ENCODE measurements at regions not wholly inside any gene's neighbourhood (a gene's known extent, or its start where the extent isn't known, plus 50 kb on each side); places are given as distances from the start of the nearest gene placed in this dataset.

GRCh38 chr5:159402856-159403255 is 72.6 kb upstream of the IL12B start:
- Histone ChIP-seq H3K9me1 (replicated peaks; ENCODE audit: control insufficient read depth, extremely low read depth, insufficient read depth, low read length) (no peaks in the 10 kb centered on the region), H3K79me2 (ENCODE audit: control insufficient read depth, insufficient read depth, low read length) (no peaks in the 10 kb centered on the region), H3K27me3 (ENCODE audit: control insufficient read depth in 2 of 2, insufficient read depth in 2 of 2, low read length in 2 of 2) (no peaks in the 10 kb centered on the region), H2AFZ (ENCODE audit: low read depth, low read length) (no peak overlapping the region), H3K36me3 (ENCODE audit: control insufficient read depth in 2 of 2, extremely low read depth in 1 of 2, insufficient read depth in 2 of 2, low read length in 2 of 2) (no peaks in the 10 kb centered on the region), H3K4me2 (ENCODE audit: insufficient read depth, low read length) (no peak overlapping the region), H3K4me1 (ENCODE audit: control insufficient read depth, extremely low read depth, insufficient read depth, low read length) (no peaks in the 10 kb centered on the region), H4K20me1 (replicated peaks; ENCODE audit: control insufficient read depth, extremely low read depth, insufficient read depth, low read length) (no peaks in the 10 kb centered on the region), H3K9me3 (replicated peaks; ENCODE audit: control insufficient read depth, insufficient read depth, low read length) (no peaks in the 10 kb centered on the region), H3K27ac (ENCODE audit: insufficient read depth, low read depth, low read length) (no peak overlapping the region), H3K4me3 (replicated peaks in 1 of 3; ENCODE audit: insufficient read depth in 1 of 3, low read depth in 1 of 3, low read length in 3 of 3) (no peak overlapping the region), H3K9ac (replicated peaks; ENCODE audit: extremely low read depth, insufficient read depth, low read length) (no peak overlapping the region)
- ChIA-PET CTCF (no interaction called here), POLR2A (no interaction called here)
- no TSS peak for BruUV-seq (replicated peaks)
- DNase-seq (ENCODE audit: low read depth, low spot score) (no peak), FAIRE-seq (no peak)
- dilution Hi-C loops (cut with MboI; ENCODE audit: extremely low pct_ligation_motif_present, low sequenced_read_pairs): no loop called here
- TF ChIP-seq FOS (IDR thresholded peaks at IDR 0.05; ENCODE audit: borderline replicate concordance, insufficient read depth, low read length): no peak
- TF ChIP-seq CTCF (IDR thresholded peaks at IDR 0.05; ENCODE audit: extremely low read depth in 1 of 2, insufficient read depth in 1 of 2, low read depth in 1 of 2, low read length in 2 of 2): no peak
- TF ChIP-seq MAX (IDR thresholded peaks at IDR 0.05; ENCODE audit: insufficient read depth, insufficient read length): no peak
- TF ChIP-seq POLR2AphosphoS5 (IDR thresholded peaks at IDR 0.05; ENCODE audit: insufficient read depth, low read depth, low read length): no peak
- no peak for TF ChIP-seq POLR2A (IDR thresholded peaks at IDR 0.05; ENCODE audit: low read depth, low read length)
- no peak for TF ChIP-seq EZH2 (IDR thresholded peaks at IDR 0.05; ENCODE audit: borderline replicate concordance, low read depth, low read length, severe bottlenecking)
- no peak for TF ChIP-seq GATA2 (IDR thresholded peaks at IDR 0.05; ENCODE audit: insufficient read depth, insufficient read length, low read depth, low read length)
- TF ChIP-seq MYC (IDR thresholded peaks at IDR 0.05; ENCODE audit: low read depth, low read length): no peak
- TF ChIP-seq JUN (IDR thresholded peaks at IDR 0.05; ENCODE audit: borderline replicate concordance, insufficient read depth, insufficient read length, low read depth): no peak
- intact Hi-C loops (cut with micrococcal nuclease): no loop called here
